WTC11 (cell line): ENCODE measurements at regions not wholly inside any gene's neighbourhood (a gene's known extent, or its start where the extent isn't known, plus 50 kb on each side); places are given as distances from the start of the nearest gene placed in this dataset.

Source experiments
- ATAC-seq: fragments of 200-7000 bp; cut with Tn5 transposase; 2 replicates; pipeline ENCODE4 v1.10.0; 2021; ENCODE audit warnings: mild to moderate bottlenecking, moderate library complexity
- CTCF ChIA-PET: fragments of 300-600 bp; sonication (Branson Sonifier 250); formaldehyde crosslinking; loops from one replicate; lab custom pipeline; 2021; ENCODE audit warnings: antibody characterized with exemption; lab: Charles Lee
- POLR2A ChIA-PET: fragments of 350-600 bp; sonication (Branson Sonifier 250); formaldehyde crosslinking; loops from one replicate; lab custom pipeline; 2021; ENCODE audit warnings: antibody characterized with exemption; lab: Charles Lee
- DNase-seq: peaks from one replicate; pipeline ENCODE4 v3.0.0; 2021; ENCODE audit warnings: low spot score
- H3K27ac Mint-ChIP-seq: 2 replicates; pipeline ENCODE4 v1.8.0; 2021; ENCODE audit warnings: mixed read lengths
- H3K27me3 Mint-ChIP-seq: 2 replicates; pipeline ENCODE4 v1.8.0; 2021; ENCODE audit warnings: low read depth, mild to moderate bottlenecking, moderate library complexity, mixed read lengths
- H3K36me3 Mint-ChIP-seq: 2 replicates; pipeline ENCODE4 v1.8.0; 2021; ENCODE audit warnings: mixed read lengths
- H3K4me1 Mint-ChIP-seq: 2 replicates; pipeline ENCODE4 v1.8.0; 2022; ENCODE audit warnings: mixed read lengths
- H3K4me3 Mint-ChIP-seq: 2 replicates; pipeline ENCODE4 v1.8.0; 2021; ENCODE audit warnings: mild to moderate bottlenecking, moderate library complexity, mixed read lengths
- H3K9me3 Mint-ChIP-seq: 2 replicates; pipeline ENCODE4 v1.8.0; 2021; ENCODE audit warnings: mixed read lengths
- ATF6 ChIP-seq: sonication (generic); formaldehyde crosslinking; IDR thresholded peaks from 2 replicates; pipeline ENCODE4 v1.8.1; 2023; ENCODE audit warnings: mild to moderate bottlenecking, missing genetic modification reagents
- CREB1 ChIP-seq: sonication (generic); formaldehyde crosslinking; IDR thresholded peaks from 2 replicates; pipeline ENCODE4 v1.8.0; 2023; ENCODE audit warnings: mild to moderate bottlenecking, missing genetic modification reagents
- CREM ChIP-seq: sonication (generic); formaldehyde crosslinking; IDR thresholded peaks from 2 replicates; pipeline ENCODE4 v1.8.1; 2022; ENCODE audit warnings: mild to moderate bottlenecking, missing genetic modification reagents, moderate library complexity
- CTCF ChIP-seq: fragments of 200-600 bp; IDR thresholded peaks from 2 replicates; pipeline ENCODE4 v1.8.0; 2022; ENCODE audit warnings: antibody characterized with exemption
- E2F1 ChIP-seq: sonication (generic); formaldehyde crosslinking; IDR thresholded peaks from 2 replicates; pipeline ENCODE4 v1.8.0; 2022; ENCODE audit warnings: mild to moderate bottlenecking, missing genetic modification reagents
- ELF4 ChIP-seq: sonication (generic); formaldehyde crosslinking; IDR thresholded peaks from 2 replicates; pipeline ENCODE4 v1.8.1; 2022; ENCODE audit warnings: low read depth, mild to moderate bottlenecking, moderate library complexity, missing genetic modification reagents
- EMX1 ChIP-seq: fragments of 250-450 bp; sonication (Bioruptor Pico); IDR thresholded peaks from 2 replicates; pipeline ENCODE4 v1.8.0; 2021; ENCODE audit warnings: mild to moderate bottlenecking
- ESRRA ChIP-seq: sonication (generic); formaldehyde crosslinking; IDR thresholded peaks from 2 replicates; pipeline ENCODE4 v1.8.1; 2022; ENCODE audit warnings: mild to moderate bottlenecking, missing genetic modification reagents, borderline replicate concordance
- FOXP1 ChIP-seq: sonication (generic); formaldehyde crosslinking; IDR thresholded peaks from 2 replicates; pipeline ENCODE4 v1.8.0; 2022; ENCODE audit warnings: missing genetic modification reagents, mild to moderate bottlenecking, moderate library complexity, borderline replicate concordance
- GTF2I ChIP-seq: fragments of 250-450 bp; sonication (Bioruptor Pico); conservative IDR thresholded peaks from 2 replicates; pipeline ENCODE4 v1.4.0; 2021; ENCODE audit warnings: mild to moderate bottlenecking
- MAX ChIP-seq: sonication (generic); formaldehyde crosslinking; IDR thresholded peaks from 2 replicates; pipeline ENCODE4 v1.8.0; 2022; ENCODE audit warnings: mild to moderate bottlenecking, missing genetic modification reagents
- PREB ChIP-seq: sonication (generic); formaldehyde crosslinking; IDR thresholded peaks from 2 replicates; pipeline ENCODE4 v1.8.1; 2022; ENCODE audit warnings: mild to moderate bottlenecking, missing genetic modification reagents, moderate library complexity, borderline replicate concordance
- PRRX2 ChIP-seq: fragments of 250-450 bp; sonication (Bioruptor Pico); IDR thresholded peaks from 2 replicates; pipeline ENCODE4 v1.8.0; 2021; ENCODE audit warnings: mild to moderate bottlenecking
- SP1 ChIP-seq: sonication (generic); formaldehyde crosslinking; conservative IDR thresholded peaks from 2 replicates; pipeline ENCODE4 v1.8.1; 2022; ENCODE audit warnings: missing genetic modification reagents
- TCF7 ChIP-seq: sonication (generic); formaldehyde crosslinking; IDR thresholded peaks from 2 replicates; pipeline ENCODE4 v1.8.0; 2022; ENCODE audit warnings: mild to moderate bottlenecking, low read depth, missing genetic modification reagents, moderate library complexity
- USF1 ChIP-seq: sonication (generic); formaldehyde crosslinking; IDR thresholded peaks from 2 replicates; pipeline ENCODE4 v1.8.0; 2022; ENCODE audit warnings: mild to moderate bottlenecking, missing genetic modification reagents
- USF2 ChIP-seq: sonication (generic); formaldehyde crosslinking; IDR thresholded peaks from 2 replicates; pipeline ENCODE4 v1.8.1; 2023; ENCODE audit warnings: mild to moderate bottlenecking, missing genetic modification reagents, moderate library complexity
- ZNF281 ChIP-seq: sonication (generic); formaldehyde crosslinking; IDR thresholded peaks from 2 replicates; pipeline ENCODE4 v1.8.0; 2023; ENCODE audit warnings: mild to moderate bottlenecking, missing genetic modification reagents
- ZSCAN18 ChIP-seq: fragments of 250-450 bp; sonication (Bioruptor Pico); IDR thresholded peaks from 2 replicates; pipeline ENCODE4 v2.1.2; 2022; ENCODE audit warnings: mild to moderate bottlenecking, moderate library complexity

GRCh38 chr2:19102696-19103423, 255.6 kb downstream of the OSR1 start:
- ATAC-seq (no peak), DNase-seq (no peak)
- H3K9me3 Mint-ChIP-seq = peaks cover 3% of the 10 kb centered on the region; the same call in 1 of the 2 replicates
- no peak for TF ChIP-seq ZNF281 (CRISPR knock-in tag)
- no peak for TF ChIP-seq FOXP1 (CRISPR knock-in tag)
- TF ChIP-seq E2F1 = no peak
- TF ChIP-seq ZSCAN18 (CRISPR knock-in tag) = no peak
- no peak for TF ChIP-seq ATF6
- no peak for TF ChIP-seq ELF4 (CRISPR knock-in tag)
- TF ChIP-seq CREM (CRISPR knock-in tag) = no peak
- no peak for TF ChIP-seq ESRRA (CRISPR knock-in tag)
- TF ChIP-seq CTCF = no peak
- no peak for TF ChIP-seq CREB1 (CRISPR knock-in tag)
- TF ChIP-seq TCF7 (CRISPR knock-in tag) = no peak
- TF ChIP-seq GTF2I (CRISPR knock-in tag) = no peak
- no peak overlapping the region for H3K4me3 Mint-ChIP-seq
- H3K4me1 Mint-ChIP-seq = peaks cover 7% of the 10 kb centered on the region; the same call in 1 of the 2 replicates
- no peaks in the 10 kb centered on the region for H3K27me3 Mint-ChIP-seq
- ChIA-PET CTCF (no interaction called here), POLR2A (no interaction called here)
- H3K36me3 Mint-ChIP-seq = no peaks in the 10 kb centered on the region
- H3K27ac Mint-ChIP-seq = no peak overlapping the region

GRCh38 chr2:19101968-19102367, 256.5 kb downstream of the OSR1 start:
- CTCF ChIA-PET = interaction anchor here (1.1 kb wide), 1 partner anchor 13 kb away, joined by 3 read pairs; no protein-coding TSS in a partner anchor
- POLR2A ChIA-PET = no interaction called here
- no peak for ATAC-seq
- Mint-ChIP-seq H3K36me3 (no peaks in the 10 kb centered on the region), H3K27ac (no peak overlapping the region), H3K27me3 (no peaks in the 10 kb centered on the region), H3K9me3 (peaks cover 3% of the 10 kb centered on the region; the same call in 1 of the 2 replicates), H3K4me3 (no peak overlapping the region), H3K4me1 (peaks cover 7% of the 10 kb centered on the region; the same call in 1 of the 2 replicates)
- TF ChIP-seq PRRX2 (CRISPR knock-in tag) (no peak), USF2 (CRISPR knock-in tag) (no peak), EMX1 (CRISPR knock-in tag) (no peak), ESRRA (CRISPR knock-in tag) (no peak), SP1 (CRISPR knock-in tag) (no peak), PREB (CRISPR knock-in tag) (no peak), USF1 (no peak), MAX (CRISPR knock-in tag) (no peak)
- no peak for DNase-seq
